ENCODE measurements at regions not wholly inside any gene's neighbourhood (a gene's known extent, or its start where the extent isn't known, plus 50 kb on each side); places are given as distances from the start of the nearest gene placed in this dataset.
"Not testable (repeated sequence)": the region's sequence is repeated elsewhere in the genome, so short reads cannot be mapped to it uniquely, and the experiment has no call there.

- H3K14ac ChIP-seq (replicated peaks; ENCODE audit: low read depth, low read length); BruUV-seq (replicated peaks); in situ Hi-C loops (cut with MboI; ENCODE audit: low sequenced_read_pairs); ATAC-seq (ENCODE audit: low read depth); POLR2A ChIA-PET (ENCODE audit: unreplicated experiment); H3K56ac ChIP-seq (ENCODE audit: extremely low read depth, insufficient read depth, low read length); H3K18ac ChIP-seq (ENCODE audit: low read depth, low read length); H3K36me3 ChIP-seq (ENCODE audit: control insufficient read depth, insufficient read depth, low read length); H3K4ac ChIP-seq (ENCODE audit: low read depth, low read length); H4K20me1 ChIP-seq (ENCODE audit: insufficient read depth, low read length); H2AK9ac ChIP-seq (replicated peaks; ENCODE audit: low read depth, low read length, poor library complexity); H3K23ac ChIP-seq (ENCODE audit: low read depth, low read length); H3K4me3 ChIP-seq (ENCODE audit: insufficient read depth, low read depth, low read length); H2BK5ac ChIP-seq (ENCODE audit: low read depth, low read length, poor library complexity, severe bottlenecking); H4K8ac ChIP-seq (ENCODE audit: low read depth in 2 of 2, low read length in 2 of 2); H3K27me3 ChIP-seq (ENCODE audit: control insufficient read depth, insufficient read depth, low read length); H2BK15ac ChIP-seq (ENCODE audit: low read depth, low read length); H2BK20ac ChIP-seq (ENCODE audit: low read depth, low read length); H3K4me1 ChIP-seq (ENCODE audit: control insufficient read depth, insufficient read depth, low read length); intact Hi-C loops (cut with micrococcal nuclease); CTCF ChIA-PET; H3K79me1 ChIP-seq (ENCODE audit: low read depth in 1 of 2, low read length in 2 of 2); H2AK5ac ChIP-seq (ENCODE audit: low read depth, low read length); dilution Hi-C loops (cut with HindIII; ENCODE audit: low sequenced_read_pairs, unreplicated experiment); H4K91ac ChIP-seq (ENCODE audit: insufficient read depth, low read depth, low read length); H2AFZ ChIP-seq (replicated peaks; ENCODE audit: low read length, poor library complexity); H4K5ac ChIP-seq (ENCODE audit: low read depth, low read length); H3K9me1 ChIP-seq (ENCODE audit: insufficient read depth, low read length); H2BK120ac ChIP-seq (ENCODE audit: low read depth, low read length); H3K4me2 ChIP-seq (ENCODE audit: low read depth, low read length); H3K9ac ChIP-seq (ENCODE audit: low read depth, low read length); DNase-seq; H3K27ac ChIP-seq (ENCODE audit: insufficient read depth, low read length): not testable (repeated sequence)
- WGBS, 2 experiments (ENCODE audit: extremely low coverage in 2 of 2, insufficient read length in 1 of 2) = 74% methylated on average over 5 of the region's 17 CpGs; no CpG with 5 or more reads in 1 of the 2 experiments
- H3K9me3 ChIP-seq (ENCODE audit: control insufficient read depth, insufficient read depth, low read length) = peaks cover 34% of the 10 kb centered on the region
Observed at GRCh38 chr22:48412931-48413330, 1414.7 kb downstream of the BRD1 start.

Measured in IMR-90 (cell line).